ENCODE measurements at regions not wholly inside any gene's neighbourhood (a gene's known extent, or its start where the extent isn't known, plus 50 kb on each side); places are given as distances from the start of the nearest gene placed in this dataset.
"Not testable (repeated sequence)": the region's sequence is repeated elsewhere in the genome, so short reads cannot be mapped to it uniquely, and the experiment has no call there.

- ChIA-PET POLR2A (no interaction called here), CTCF (interaction anchor here (1.7 kb wide), 1 partner anchor 170 kb away, joined by 6 read pairs; no protein-coding TSS in a partner anchor)
- no CpG with 5 or more reads among the region's 4 CpGs for WGBS (ENCODE audit: insufficient coverage)
- no peak for DNase-seq
- no peak overlapping the region for H3K27ac ChIP-seq (ENCODE audit: insufficient read depth in 1 of 2, low read depth in 1 of 2, low read length in 2 of 2, poor library complexity in 1 of 2, severe bottlenecking in 2 of 2)
- no peaks in the 10 kb centered on the region for H3K36me3 ChIP-seq (ENCODE audit: control insufficient read depth in 4 of 4, insufficient read depth in 4 of 4, low read length in 3 of 4)
- no peak overlapping the region for H3K4me3 ChIP-seq (ENCODE audit: control insufficient read depth in 1 of 7, extremely low read depth in 1 of 7, insufficient read depth in 4 of 7, low read depth in 2 of 7, low read length in 6 of 7)
- no peaks in the 10 kb centered on the region for H3K4me1 ChIP-seq (ENCODE audit: control extremely low read depth in 1 of 4, control insufficient read depth in 4 of 4, insufficient read depth in 4 of 4, low read length in 3 of 4)
- H3K9me3 ChIP-seq (ENCODE audit: control extremely low read depth in 1 of 5, control insufficient read depth in 4 of 5, insufficient read depth in 2 of 5, low read depth in 1 of 5, low read length in 4 of 5), result no peaks in the 10 kb centered on the region
- no peaks in the 10 kb centered on the region for H3K27me3 ChIP-seq (replicated peaks in 2 of 5; ENCODE audit: control insufficient read depth in 4 of 5, insufficient read depth in 5 of 5, low read length in 4 of 5)
Measured at GRCh38 chr4:77450006-77450405, 155.6 kb upstream of the CXCL13 start.

GRCh38 chr4:77451530-77451929 is 154.1 kb upstream of the CXCL13 start:
- Histone ChIP-seq H3K4me3 (ENCODE audit: control insufficient read depth in 1 of 7, extremely low read depth in 1 of 7, insufficient read depth in 4 of 7, low read depth in 2 of 7, low read length in 6 of 7) (no peak overlapping the region), H3K36me3 (ENCODE audit: control insufficient read depth in 4 of 4, insufficient read depth in 4 of 4, low read length in 3 of 4) (no peaks in the 10 kb centered on the region), H3K27ac (ENCODE audit: insufficient read depth in 1 of 2, low read depth in 1 of 2, low read length in 2 of 2, poor library complexity in 1 of 2, severe bottlenecking in 2 of 2) (no peak overlapping the region), H3K27me3 (replicated peaks in 2 of 5; ENCODE audit: control insufficient read depth in 4 of 5, insufficient read depth in 5 of 5, low read length in 4 of 5) (no peaks in the 10 kb centered on the region), H3K4me1 (ENCODE audit: control extremely low read depth in 1 of 4, control insufficient read depth in 4 of 4, insufficient read depth in 4 of 4, low read length in 3 of 4) (no peaks in the 10 kb centered on the region), H3K9me3 (ENCODE audit: control extremely low read depth in 1 of 5, control insufficient read depth in 4 of 5, insufficient read depth in 2 of 5, low read depth in 1 of 5, low read length in 4 of 5) (no peaks in the 10 kb centered on the region)
- ChIA-PET CTCF (interaction anchor here (1.2 to 1.4 kb wide), 3 partner anchors 14 to 150 kb away, joined by 3 read pairs; no protein-coding TSS in a partner anchor), POLR2A (no interaction called here)
- DNase-seq, result peak in 2 of 3 donors; percentile 30 to 32
- WGBS (ENCODE audit: insufficient coverage), result no CpG with 5 or more reads among the region's 1 CpG

- DNase-seq; POLR2A ChIA-PET; H3K27me3 ChIP-seq (replicated peaks in 2 of 5; ENCODE audit: control insufficient read depth in 4 of 5, insufficient read depth in 5 of 5, low read length in 4 of 5); H3K36me3 ChIP-seq (ENCODE audit: control insufficient read depth in 4 of 4, insufficient read depth in 4 of 4, low read length in 3 of 4); H3K4me1 ChIP-seq (ENCODE audit: control extremely low read depth in 1 of 4, control insufficient read depth in 4 of 4, insufficient read depth in 4 of 4, low read length in 3 of 4); H3K4me3 ChIP-seq (ENCODE audit: control insufficient read depth in 1 of 7, extremely low read depth in 1 of 7, insufficient read depth in 4 of 7, low read depth in 2 of 7, low read length in 6 of 7); H3K9me3 ChIP-seq (ENCODE audit: control extremely low read depth in 1 of 5, control insufficient read depth in 4 of 5, insufficient read depth in 2 of 5, low read depth in 1 of 5, low read length in 4 of 5); H3K27ac ChIP-seq (ENCODE audit: insufficient read depth in 1 of 2, low read depth in 1 of 2, low read length in 2 of 2, poor library complexity in 1 of 2, severe bottlenecking in 2 of 2): not testable (repeated sequence)
- no CpG with 5 or more reads among the region's 5 CpGs for WGBS (ENCODE audit: insufficient coverage)
- CTCF ChIA-PET, result interaction anchor here (1.2 to 1.3 kb wide), 2 partner anchors 13 to 145 kb away, joined by 3 read pairs; no protein-coding TSS in a partner anchor
Measured at GRCh38 chr4:77452117-77452516, 153.5 kb upstream of the CXCL13 start.

GRCh38 chr4:77453911-77454310 is 151.7 kb upstream of the CXCL13 start:
- POLR2A ChIA-PET, result no interaction called here
- 88% methylated on average over 1 of the region's 1 CpG for WGBS (ENCODE audit: insufficient coverage)
- Histone ChIP-seq H3K27ac (ENCODE audit: insufficient read depth in 1 of 2, low read depth in 1 of 2, low read length in 2 of 2, poor library complexity in 1 of 2, severe bottlenecking in 2 of 2) (no peak overlapping the region), H3K4me1 (ENCODE audit: control extremely low read depth in 1 of 4, control insufficient read depth in 4 of 4, insufficient read depth in 4 of 4, low read length in 3 of 4) (no peaks in the 10 kb centered on the region), H3K36me3 (ENCODE audit: control insufficient read depth in 4 of 4, insufficient read depth in 4 of 4, low read length in 3 of 4) (no peaks in the 10 kb centered on the region), H3K4me3 (ENCODE audit: control insufficient read depth in 1 of 7, extremely low read depth in 1 of 7, insufficient read depth in 4 of 7, low read depth in 2 of 7, low read length in 6 of 7) (no peak overlapping the region), H3K9me3 (ENCODE audit: control extremely low read depth in 1 of 5, control insufficient read depth in 4 of 5, insufficient read depth in 2 of 5, low read depth in 1 of 5, low read length in 4 of 5) (peaks cover 0 to 2% (median 0%) of the 10 kb centered on the region in 5 experiments), H3K27me3 (replicated peaks in 2 of 5; ENCODE audit: control insufficient read depth in 4 of 5, insufficient read depth in 5 of 5, low read length in 4 of 5) (no peaks in the 10 kb centered on the region)
- DNase-seq, result no peak
- CTCF ChIA-PET, result interaction anchor here (1.5 kb wide), 1 partner anchor 11 kb away, joined by 5 read pairs; no protein-coding TSS in a partner anchor

GRCh38 chr4:77454858-77455257 is 150.8 kb upstream of the CXCL13 start:
- no peak for DNase-seq
- no peaks in the 10 kb centered on the region for H3K27me3 ChIP-seq (replicated peaks in 2 of 5; ENCODE audit: control insufficient read depth in 4 of 5, insufficient read depth in 5 of 5, low read length in 4 of 5)
- CTCF ChIA-PET, result interaction anchor here (1.5 kb wide), 1 partner anchor 10 kb away, joined by 5 read pairs; no protein-coding TSS in a partner anchor
- peaks cover 0 to 2% (median 0%) of the 10 kb centered on the region in 5 experiments for H3K9me3 ChIP-seq (ENCODE audit: control extremely low read depth in 1 of 5, control insufficient read depth in 4 of 5, insufficient read depth in 2 of 5, low read depth in 1 of 5, low read length in 4 of 5)
- H3K36me3 ChIP-seq (ENCODE audit: control insufficient read depth in 4 of 4, insufficient read depth in 4 of 4, low read length in 3 of 4), result no peaks in the 10 kb centered on the region
- POLR2A ChIA-PET, result interaction anchor here (0.6 kb wide), 1 partner anchor 556 kb away, joined by 3 read pairs; no protein-coding TSS in a partner anchor
- H3K4me1 ChIP-seq (ENCODE audit: control extremely low read depth in 1 of 4, control insufficient read depth in 4 of 4, insufficient read depth in 4 of 4, low read length in 3 of 4), result no peaks in the 10 kb centered on the region
- no peak overlapping the region for H3K27ac ChIP-seq (ENCODE audit: insufficient read depth in 1 of 2, low read depth in 1 of 2, low read length in 2 of 2, poor library complexity in 1 of 2, severe bottlenecking in 2 of 2)
- H3K4me3 ChIP-seq (ENCODE audit: control insufficient read depth in 1 of 7, extremely low read depth in 1 of 7, insufficient read depth in 4 of 7, low read depth in 2 of 7, low read length in 6 of 7), result no peak overlapping the region
- no CpG with 5 or more reads among the region's 1 CpG for WGBS (ENCODE audit: insufficient coverage)

- H3K36me3 ChIP-seq (ENCODE audit: control insufficient read depth in 4 of 4, insufficient read depth in 4 of 4, low read length in 3 of 4); H3K4me1 ChIP-seq (ENCODE audit: control extremely low read depth in 1 of 4, control insufficient read depth in 4 of 4, insufficient read depth in 4 of 4, low read length in 3 of 4); H3K27me3 ChIP-seq (replicated peaks in 2 of 5; ENCODE audit: control insufficient read depth in 4 of 5, insufficient read depth in 5 of 5, low read length in 4 of 5); DNase-seq; H3K4me3 ChIP-seq (ENCODE audit: control insufficient read depth in 1 of 7, extremely low read depth in 1 of 7, insufficient read depth in 4 of 7, low read depth in 2 of 7, low read length in 6 of 7); H3K27ac ChIP-seq (ENCODE audit: insufficient read depth in 1 of 2, low read depth in 1 of 2, low read length in 2 of 2, poor library complexity in 1 of 2, severe bottlenecking in 2 of 2); H3K9me3 ChIP-seq (ENCODE audit: control extremely low read depth in 1 of 5, control insufficient read depth in 4 of 5, insufficient read depth in 2 of 5, low read depth in 1 of 5, low read length in 4 of 5); POLR2A ChIA-PET: not testable (repeated sequence)
- WGBS (ENCODE audit: insufficient coverage), result 88% methylated on average over 1 of the region's 2 CpGs
- CTCF ChIA-PET, result interaction anchor here (0.8 to 12.4 kb wide), 14 partner anchors 9 to 156 kb away, joined by 3 to 239 read pairs (median 4); partner anchors contain the start of gene CXCL13
Measured at GRCh38 chr4:77464100-77464499, 141.5 kb upstream of the CXCL13 start.

- Histone ChIP-seq H3K27ac (ENCODE audit: insufficient read depth in 1 of 2, low read depth in 1 of 2, low read length in 2 of 2, poor library complexity in 1 of 2, severe bottlenecking in 2 of 2) (no peak overlapping the region), H3K27me3 (replicated peaks in 2 of 5; ENCODE audit: control insufficient read depth in 4 of 5, insufficient read depth in 5 of 5, low read length in 4 of 5) (no peaks in the 10 kb centered on the region), H3K9me3 (ENCODE audit: control extremely low read depth in 1 of 5, control insufficient read depth in 4 of 5, insufficient read depth in 2 of 5, low read depth in 1 of 5, low read length in 4 of 5) (no peaks in the 10 kb centered on the region), H3K4me3 (ENCODE audit: control insufficient read depth in 1 of 7, extremely low read depth in 1 of 7, insufficient read depth in 4 of 7, low read depth in 2 of 7, low read length in 6 of 7) (no peak overlapping the region), H3K36me3 (ENCODE audit: control insufficient read depth in 4 of 4, insufficient read depth in 4 of 4, low read length in 3 of 4) (no peaks in the 10 kb centered on the region), H3K4me1 (ENCODE audit: control extremely low read depth in 1 of 4, control insufficient read depth in 4 of 4, insufficient read depth in 4 of 4, low read length in 3 of 4) (no peaks in the 10 kb centered on the region)
- DNase-seq, result peak; percentile 40 to 59 (median 44)
- 100% methylated on average over 1 of the region's 2 CpGs for WGBS (ENCODE audit: insufficient coverage)
- ChIA-PET POLR2A (interaction anchor here (0.6 kb wide), 1 partner anchor 122 kb away, joined by 3 read pairs; no protein-coding TSS in a partner anchor), CTCF (interaction anchor here (0.6 to 12.4 kb wide), 28 partner anchors 8 to 1074 kb away, joined by 3 to 239 read pairs (median 5); partner anchors contain the start of gene CXCL13)
Measured at GRCh38 chr4:77465271-77465670, 140.3 kb upstream of the CXCL13 start.
